GM19099 (cell line): ENCODE measurements at regions not wholly inside any gene's neighbourhood (a gene's known extent, or its start where the extent isn't known, plus 50 kb on each side); places are given as distances from the start of the nearest gene placed in this dataset.

Source experiments
- POLR2A ChIP-seq: IDR thresholded peaks from 3 replicates; pipeline ENCODE4 v1.6.1; 2011; ENCODE audit warnings: low read depth; ENCODE audit not compliant: insufficient read length; ENCODE audit errors: extremely low read depth

GRCh38 chr15:25932696-25933095 is 69.6 kb upstream of the ATP10A start:
- TF ChIP-seq POLR2A, result no peak

GRCh38 chr15:25931851-25932250 is 68.7 kb upstream of the ATP10A start:
- no peak for TF ChIP-seq POLR2A

- TF ChIP-seq POLR2A, result no peak
These were observed 67.8 kb upstream of the ATP10A start for GRCh38 chr15:25930931-25931330.
